NT2/D1 (cell line): ENCODE measurements at regions not wholly inside any gene's neighbourhood (a gene's known extent, or its start where the extent isn't known, plus 50 kb on each side); places are given as distances from the start of the nearest gene placed in this dataset.

ENCODE experiments used
- SUZ12 ChIP-seq: IDR thresholded peaks from 2 replicates; pipeline ENCODE4 v1.6.1; 2011; ENCODE audit not compliant: insufficient read length, insufficient read depth; ENCODE audit errors: extremely low read depth
- ZNF274 ChIP-seq: IDR thresholded peaks from 2 replicates; pipeline ENCODE4 v1.6.1; 2011; ENCODE audit warnings: mild to moderate bottlenecking, low read depth, low read length

DNA sequence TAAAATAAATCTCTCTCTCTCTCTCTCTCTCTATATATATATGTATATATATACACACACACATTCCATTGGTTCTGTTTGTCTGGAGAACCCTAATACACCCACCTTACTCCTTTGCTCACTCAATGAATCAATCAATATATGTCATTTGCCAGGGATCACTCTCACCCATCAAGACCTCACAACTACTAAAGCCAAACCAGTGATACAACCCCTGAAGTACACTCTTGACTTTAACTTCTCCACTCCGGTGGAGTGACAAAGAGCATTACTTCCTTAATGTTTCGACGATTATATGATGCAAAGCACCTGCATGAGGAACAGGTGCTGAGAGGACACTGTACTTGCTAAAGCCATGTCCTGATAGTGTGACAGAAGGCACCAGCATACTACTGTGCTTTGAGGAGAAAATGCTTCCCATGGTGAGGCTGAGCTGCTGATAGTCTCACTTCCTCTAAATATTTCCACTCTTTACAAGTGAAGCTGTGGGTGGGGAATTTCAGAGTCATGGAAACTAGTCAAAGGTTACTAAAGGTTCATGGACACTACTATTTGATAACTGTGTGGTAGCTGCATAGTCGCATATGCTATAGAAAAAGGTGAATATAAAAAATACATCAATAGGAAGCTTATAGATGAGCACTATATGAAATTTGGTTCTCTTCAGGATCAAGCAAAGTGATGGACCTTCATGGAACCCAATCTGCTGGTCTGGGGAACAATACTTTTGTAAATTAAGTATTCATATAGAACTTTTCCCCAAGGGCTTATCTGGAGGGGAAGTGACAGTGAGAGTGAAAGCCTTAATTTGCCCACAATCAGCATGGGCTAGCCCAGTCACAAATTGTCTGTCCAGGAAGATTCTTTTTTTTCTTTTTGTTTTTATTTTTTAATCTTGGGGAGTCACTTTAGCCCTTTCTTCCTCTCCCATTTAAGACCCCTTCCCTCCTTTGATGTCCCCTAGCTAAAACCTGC lies 141.9 kb upstream of the NEDD9 start:
- TF ChIP-seq ZNF274 (no peak), SUZ12 (no peak)
